GM04504 (cell line): ENCODE measurements at regions not wholly inside any gene's neighbourhood (a gene's known extent, or its start where the extent isn't known, plus 50 kb on each side); places are given as distances from the start of the nearest gene placed in this dataset.
"Not testable (repeated sequence)": the region's sequence is repeated elsewhere in the genome, so short reads cannot be mapped to it uniquely, and the experiment has no call there.

Experiments used
- DNase-seq: peaks from one replicate; pipeline ENCODE4 v3.0.0-alpha.2; 2012; ENCODE audit warnings: low read depth

DNA sequence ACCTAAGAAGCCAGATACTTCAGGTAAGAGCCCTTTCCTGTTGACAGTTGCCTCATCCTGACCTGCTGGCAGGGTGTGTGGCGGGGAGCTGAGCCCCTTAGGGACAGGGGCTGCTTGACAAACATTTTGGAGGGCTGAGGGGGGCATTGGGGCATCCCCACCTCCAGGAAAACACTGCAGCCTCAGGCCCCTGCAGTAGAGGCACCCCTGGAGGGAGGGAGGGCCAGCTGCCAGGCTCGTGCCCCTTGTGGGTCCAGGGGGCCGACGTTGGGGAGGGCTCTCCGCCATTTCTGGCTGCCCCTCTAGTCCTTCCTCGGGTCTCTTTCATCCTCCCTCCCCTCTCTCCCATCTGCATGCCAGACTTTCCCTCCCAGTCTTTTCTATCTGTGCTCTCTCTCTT is 177.3 kb downstream of the RPS24 start:
- no peak for DNase-seq

- no peak for DNase-seq
These were observed 177.9 kb downstream of the RPS24 start for GRCh38 chr10:78211561-78212051.

DNA sequence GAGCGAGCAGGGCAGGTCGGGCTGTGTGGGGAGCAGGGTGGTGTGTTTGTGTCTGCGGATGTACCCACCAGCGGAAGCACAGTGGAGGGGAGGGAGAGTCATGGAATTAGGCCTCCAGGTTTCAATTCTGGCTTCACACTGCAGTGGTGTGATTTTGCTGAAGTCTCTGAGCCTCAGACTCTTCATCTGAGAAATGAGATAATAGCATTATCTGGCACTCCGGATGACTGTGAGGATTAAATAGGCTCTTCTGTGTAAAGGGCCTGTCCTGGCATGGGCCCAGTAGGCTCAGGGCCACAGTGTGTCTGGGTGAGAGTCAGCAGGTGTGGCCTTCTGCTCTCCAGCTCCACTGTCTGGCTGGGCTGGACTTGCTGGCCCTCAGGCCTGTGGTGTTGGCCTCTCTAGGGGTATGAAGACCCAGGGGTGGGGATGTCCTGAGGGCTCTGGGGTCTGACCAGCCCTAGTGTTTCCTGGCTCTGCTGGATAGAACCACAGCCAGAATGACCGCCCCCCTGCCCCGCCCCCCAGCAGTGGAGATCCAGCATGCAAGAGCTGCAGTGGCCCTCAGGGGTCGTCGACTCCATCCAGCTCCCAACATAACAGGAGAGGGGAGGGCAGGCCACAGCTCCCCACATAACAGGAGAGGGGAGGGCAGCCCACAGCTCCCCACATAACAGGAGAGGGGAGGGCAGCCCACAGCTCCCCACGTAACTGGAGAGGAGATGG is 178.6 kb downstream of the RPS24 start:
- no peak for DNase-seq

GRCh38 chr10:78212786-78213175 is 179.1 kb downstream of the RPS24 start:
- no peak for DNase-seq

- no peak for DNase-seq
These were observed 181.3 kb downstream of the RPS24 start for GRCh38 chr10:78214955-78215354.

GRCh38 chr10:78215645-78216044 is 182.0 kb downstream of the RPS24 start:
- peak; percentile 56 for DNase-seq

GRCh38 chr10:78217336-78217735 is 183.7 kb downstream of the RPS24 start:
- no peak for DNase-seq

GRCh38 chr10:78218798-78219490 is 185.3 kb downstream of the RPS24 start:
- DNase-seq: no peak

- DNase-seq: not testable (repeated sequence)
These were observed 185.9 kb downstream of the RPS24 start for GRCh38 chr10:78219568-78219967.

GRCh38 chr10:78220781-78221180 is 187.1 kb downstream of the RPS24 start:
- DNase-seq: no peak

DNA sequence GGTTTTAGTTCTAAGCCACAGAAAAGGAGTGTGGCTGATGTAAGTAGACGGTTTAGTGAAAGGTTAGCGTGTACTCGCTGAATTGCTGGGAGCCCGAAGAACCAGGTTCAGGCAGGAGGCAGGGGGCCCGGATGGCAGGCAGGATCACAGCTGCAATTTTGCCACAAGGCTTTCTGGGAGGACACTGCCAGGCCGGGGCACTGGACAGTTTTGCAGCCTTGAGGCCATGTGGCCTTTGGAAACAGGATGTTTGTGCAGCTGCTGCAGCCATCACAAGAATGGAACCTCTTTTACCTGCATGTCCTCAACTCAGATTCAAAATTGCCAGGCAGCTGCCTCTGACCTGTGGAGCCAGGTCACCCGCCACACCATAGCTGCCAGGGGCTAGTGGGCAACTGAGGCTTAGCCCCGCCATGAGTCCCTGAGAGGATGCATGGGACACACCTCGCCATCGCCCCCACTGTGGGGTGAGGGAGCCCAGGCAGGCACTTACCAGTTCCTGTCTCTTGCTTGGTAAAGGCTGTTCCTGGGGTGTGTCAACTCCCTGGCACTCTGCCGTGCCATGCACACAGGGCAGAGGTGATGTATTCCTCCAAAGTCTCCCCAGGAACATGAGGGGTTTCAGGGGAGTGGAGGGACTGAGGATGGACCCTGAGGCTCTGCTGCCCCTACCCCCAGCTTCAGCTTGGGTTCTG is 188.6 kb downstream of the RPS24 start:
- DNase-seq: no peak

DNA sequence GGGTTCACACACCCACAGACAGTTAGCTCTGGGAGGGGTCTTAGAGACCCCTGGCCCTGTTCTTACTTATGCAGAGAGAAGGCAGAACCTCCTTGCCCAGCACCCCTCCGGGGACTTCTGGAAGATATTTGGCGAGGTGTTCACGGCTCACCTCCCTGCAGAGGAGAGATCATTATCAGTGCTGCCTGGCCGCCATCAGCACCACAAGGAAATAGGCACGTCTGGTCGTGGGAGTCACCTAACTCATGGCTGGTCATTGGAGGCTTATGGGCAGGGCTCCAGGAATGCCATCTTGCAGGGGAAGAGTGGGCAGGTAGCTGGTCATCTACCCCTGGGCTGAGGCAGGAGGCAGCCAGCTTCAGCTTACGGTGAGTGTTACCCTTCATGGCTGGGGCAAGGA is 189.4 kb downstream of the RPS24 start:
- no peak for DNase-seq

DNA sequence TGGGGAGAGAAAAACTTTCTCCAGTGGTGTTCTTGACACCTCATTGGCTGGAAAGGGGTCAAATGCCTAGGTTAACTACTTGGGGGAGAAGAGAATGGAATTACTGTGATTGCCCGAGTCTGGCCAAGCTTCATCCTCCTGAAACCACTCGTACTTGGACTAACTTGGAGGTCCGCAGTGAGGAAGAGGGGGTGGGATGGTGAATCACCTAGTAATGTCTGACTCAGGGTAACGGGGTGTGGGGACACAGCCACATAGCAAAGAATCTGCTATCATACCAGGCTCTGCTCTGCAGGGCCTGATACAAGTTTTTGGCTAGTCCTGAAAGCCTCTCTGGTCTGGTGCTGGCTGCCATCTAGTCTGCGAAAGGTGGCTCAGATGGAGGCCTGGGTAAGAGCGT is 190.9 kb downstream of the RPS24 start:
- DNase-seq: no peak

DNA sequence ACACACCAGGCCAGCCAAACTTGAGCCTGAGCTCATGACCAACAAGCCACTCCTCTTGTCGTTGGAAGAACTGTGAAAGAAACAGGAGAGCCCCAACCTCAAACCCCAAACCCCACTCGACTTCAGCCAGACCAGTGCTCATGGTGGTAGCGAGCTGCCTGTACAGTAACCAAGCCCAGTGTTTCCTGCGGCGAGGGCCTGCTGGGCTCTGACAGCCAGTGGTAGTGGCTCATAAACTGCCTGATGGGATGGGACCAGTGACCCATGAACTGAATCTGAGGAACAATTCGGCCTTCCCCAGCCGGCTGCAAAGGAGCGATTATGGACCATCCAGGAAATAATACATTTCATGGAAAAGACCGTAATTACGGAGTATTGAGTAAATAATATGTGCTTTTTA is 191.9 kb downstream of the RPS24 start:
- DNase-seq: no peak

- DNase-seq: no peak
These were observed 195.8 kb downstream of the RPS24 start for GRCh38 chr10:78229489-78229888.

DNA sequence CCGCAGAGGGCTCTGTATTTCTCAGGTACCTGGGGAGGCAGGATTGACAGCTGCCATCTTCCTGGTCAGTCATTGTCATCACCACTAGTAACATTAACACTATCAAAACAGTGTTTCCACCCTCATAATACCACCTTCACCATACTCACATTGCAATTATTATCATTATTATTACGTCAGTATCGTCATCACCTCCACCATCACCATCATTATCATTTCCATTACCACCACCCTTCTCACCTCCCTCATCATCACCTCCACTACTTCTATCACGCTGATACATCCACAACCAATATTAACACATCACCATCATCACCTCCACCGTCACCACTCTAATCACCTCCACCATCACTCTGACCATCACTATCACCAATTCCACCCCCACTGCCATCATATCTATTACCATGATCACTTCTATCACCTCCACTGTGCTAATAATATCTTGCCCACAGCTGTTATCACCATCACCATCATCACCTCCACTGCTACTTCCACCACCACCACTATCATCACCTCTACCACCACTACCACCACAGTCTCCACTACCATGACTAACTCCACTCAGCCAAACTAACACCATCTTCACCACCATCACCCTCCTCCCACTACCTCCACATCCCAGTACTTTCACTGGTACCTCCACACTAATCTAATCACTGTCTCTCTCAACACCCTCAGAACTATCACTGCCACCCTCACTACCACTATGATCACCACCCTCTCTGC is 196.4 kb downstream of the RPS24 start:
- DNase-seq: no peak

DNA sequence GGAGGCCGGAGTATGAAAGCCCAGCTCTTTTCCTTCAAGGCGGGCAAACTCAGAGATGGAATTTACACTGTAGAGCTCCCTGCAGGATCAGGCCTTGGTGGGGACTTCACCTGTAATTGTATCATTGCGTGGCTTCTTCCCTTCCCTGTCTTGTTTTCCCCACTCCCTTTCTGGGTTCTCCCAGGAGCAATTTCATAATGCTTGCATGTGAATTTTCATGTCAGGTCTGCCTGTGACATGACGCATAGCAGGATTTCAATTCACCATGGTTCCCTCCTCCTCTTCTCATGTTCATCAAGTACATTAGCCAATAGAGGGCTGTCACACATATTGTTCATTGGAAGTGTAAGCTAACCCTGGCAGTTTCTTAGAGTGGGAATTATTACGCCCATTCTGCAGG is 197.7 kb downstream of the RPS24 start:
- no peak for DNase-seq

DNA sequence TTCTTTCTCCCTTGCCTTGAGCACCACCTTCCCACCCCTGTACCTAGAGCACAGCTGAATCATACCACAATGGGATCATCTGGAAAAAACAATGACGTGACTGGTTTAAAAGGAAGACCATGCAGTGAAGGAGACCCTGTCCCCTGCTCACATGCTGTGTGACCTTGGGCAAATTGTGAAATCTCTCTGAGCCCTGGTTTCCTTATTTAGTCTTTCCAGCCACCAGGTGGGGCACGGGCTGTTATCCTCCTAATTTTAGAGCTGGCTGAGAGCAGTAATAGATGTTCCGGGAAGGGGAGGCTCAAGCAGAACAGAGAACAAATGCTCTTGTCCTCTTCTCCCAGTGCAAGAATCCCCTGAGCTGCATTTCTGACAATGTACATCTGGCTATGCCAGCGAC is 198.3 kb downstream of the RPS24 start:
- DNase-seq: no peak

- DNase-seq: no peak
These were observed 202.9 kb downstream of the RPS24 start for GRCh38 chr10:78236416-78237015.

GRCh38 chr10:78237951-78238350 is 204.3 kb downstream of the RPS24 start:
- not testable (repeated sequence) for DNase-seq

DNA sequence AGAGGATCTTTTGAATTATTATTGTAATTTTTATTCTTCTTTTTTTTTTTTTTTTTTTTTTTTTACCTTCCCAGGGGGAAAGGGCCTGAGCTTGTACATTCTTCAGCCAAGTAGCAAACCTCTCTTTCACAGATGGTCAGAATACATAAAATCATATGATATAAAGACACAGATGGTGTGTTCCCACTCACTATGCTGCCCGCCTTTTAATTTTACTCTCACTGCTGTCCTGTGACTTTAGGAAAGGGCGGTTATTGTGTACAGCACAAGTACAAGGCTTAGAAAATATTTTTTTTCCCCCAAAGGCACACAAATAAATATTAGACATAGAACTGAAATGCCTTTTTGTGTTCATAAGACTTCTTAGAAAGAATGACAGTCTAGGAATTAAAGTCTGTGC is 213.6 kb downstream of the RPS24 start:
- no peak for DNase-seq

GRCh38 chr10:78247821-78248220 is 214.2 kb downstream of the RPS24 start:
- no peak for DNase-seq
